K562 (cell line): ENCODE measurements at regions not wholly inside any gene's neighbourhood (a gene's known extent, or its start where the extent isn't known, plus 50 kb on each side); places are given as distances from the start of the nearest gene placed in this dataset.

Experiments
- E2F6 ChIP-seq, 2 experiments: IDR thresholded peaks; 2 replicates each; pipeline ENCODE4 v1.6.1; 2011; ENCODE audit warnings: borderline replicate concordance in 1 of 2, control low read depth in 1 of 2, low read depth in 1 of 2, low read length in 1 of 2, mild to moderate bottlenecking in 1 of 2, mixed read lengths in 1 of 2, moderate library complexity in 1 of 2; ENCODE audit not compliant: insufficient read depth in 1 of 2, insufficient read length in 1 of 2, poor library complexity in 1 of 2, severe bottlenecking in 1 of 2; ENCODE audit errors: extremely low read depth in 1 of 2
- ILK ChIP-seq: fragments of 450-650 bp; IDR thresholded peaks from 2 replicates; pipeline ENCODE4 v1.6.1; 2016; ENCODE audit warnings: missing genetic modification characterization, low read depth, mild to moderate bottlenecking, missing compliant biosample characterization, moderate library complexity, borderline replicate concordance
- MED1 ChIP-seq: sonication (generic); formaldehyde crosslinking; IDR thresholded peaks from 2 replicates; pipeline ENCODE4 v1.8.1; 2023; ENCODE audit warnings: missing genetic modification reagents, borderline replicate concordance
- MGA ChIP-seq: fragments of 450-650 bp; IDR thresholded peaks from 2 replicates; pipeline ENCODE4 v1.6.1; 2016; ENCODE audit warnings: mild to moderate bottlenecking, moderate library complexity
- NBN ChIP-seq: fragments of 450-650 bp; IDR thresholded peaks from 2 replicates; pipeline ENCODE4 v1.6.1; 2016; ENCODE audit warnings: low read depth, mild to moderate bottlenecking
- NCOR1 ChIP-seq: fragments of 450-650 bp; IDR thresholded peaks from 2 replicates; pipeline ENCODE4 v1.6.1; 2016; ENCODE audit warnings: mild to moderate bottlenecking, moderate library complexity
- RBM34 ChIP-seq: fragments of 200-400 bp; formaldehyde crosslinking; IDR thresholded peaks from 2 replicates; pipeline ENCODE4 v1.6.1; 2018; ENCODE audit warnings: low read length, borderline replicate concordance; ENCODE audit not compliant: insufficient read depth
- TCF3 ChIP-seq: sonication (generic); formaldehyde crosslinking; IDR thresholded peaks from 2 replicates; pipeline ENCODE4 v1.4.0; 2020; ENCODE audit warnings: mild to moderate bottlenecking, missing genetic modification reagents
- ZBED1 ChIP-seq: IDR thresholded peaks from 2 replicates; pipeline ENCODE4 v1.6.1; 2014
- ZBTB2 ChIP-seq: fragments of 450-650 bp; IDR thresholded peaks from 2 replicates; pipeline ENCODE4 v1.6.1; 2016; ENCODE audit warnings: antibody characterized with exemption
- ZBTB43 ChIP-seq: sonication (generic); formaldehyde crosslinking; IDR thresholded peaks from 2 replicates; pipeline ENCODE4 v1.8.0; 2023; ENCODE audit warnings: mild to moderate bottlenecking, missing genetic modification reagents
- ZFP30 ChIP-seq: fragments of 250-450 bp; sonication (Bioruptor Pico); IDR thresholded peaks from 2 replicates; pipeline ENCODE4 v1.8.0; 2022; ENCODE audit warnings: moderate library complexity, mild to moderate bottlenecking, inconsistent platforms, borderline replicate concordance

- TF ChIP-seq ILK (tag), result no peak
- TF ChIP-seq E2F6 (IDR thresholded peaks at IDR 0.05; ENCODE audit: borderline replicate concordance in 1 of 2, extremely low read depth in 1 of 2, insufficient read depth in 1 of 2, insufficient read length in 1 of 2, low read depth in 1 of 2, low read length in 1 of 2, poor library complexity in 1 of 2, severe bottlenecking in 1 of 2), result no peak
- TF ChIP-seq TCF3, result peak; percentile 18; the same call in 1 of the 2 replicates
- no peak; the same call in 1 of the 2 replicates for TF ChIP-seq NCOR1
- TF ChIP-seq ZBTB43 (CRISPR knock-in tag), result no peak
- no peak for TF ChIP-seq ZBED1
- TF ChIP-seq MED1, result no peak
- TF ChIP-seq NBN, result no peak
- TF ChIP-seq MGA, result peak; percentile 69
- TF ChIP-seq RBM34, result no peak
- TF ChIP-seq ZFP30 (CRISPR knock-in tag), result no peak
- TF ChIP-seq ZBTB2, result no peak
These were observed 495.1 kb downstream of the SETD4 start (continued) for GRCh38 chr21:35565204-35565611.
